Keratinocyte (primary cell): ENCODE measurements at regions not wholly inside any gene's neighbourhood (a gene's known extent, or its start where the extent isn't known, plus 50 kb on each side); places are given as distances from the start of the nearest gene placed in this dataset.

Experiments used
- DNase-seq: peaks from one replicate; pipeline ENCODE4 v3.0.0-alpha.2; 2011; ENCODE audit warnings: low read depth, missing footprints, low spot score
- FAIRE-seq: peaks from 2 replicates; lab custom pipeline; 2011; peaks lifted over from hg19 to GRCh38; lab: Jason Lieb, UNC
- H2AFZ ChIP-seq: 2 replicates; pipeline ENCODE4 v1.6.0; 2012; ENCODE audit warnings: low read length, control low read depth, inconsistent platforms; ENCODE audit not compliant: control insufficient read depth
- H3K27ac ChIP-seq: 2 replicates; pipeline ENCODE4 v1.5.1; 2011; ENCODE audit warnings: low read length; ENCODE audit not compliant: control insufficient read depth, insufficient read depth
- H3K27me3 ChIP-seq: 3 replicates; pipeline ENCODE4 v1.6.0; 2011; ENCODE audit warnings: low read length; ENCODE audit not compliant: control insufficient read depth, insufficient read depth; ENCODE audit errors: extremely low read depth
- H3K36me3 ChIP-seq, 2 experiments: 2 replicates in 1 of 2; 3 replicates in 1 of 2; pipeline ENCODE4 v1.5.1; 2011; ENCODE audit warnings: low read length in 2 of 2, mild to moderate bottlenecking in 1 of 2; ENCODE audit not compliant: control insufficient read depth in 2 of 2, insufficient read depth in 2 of 2; ENCODE audit errors: extremely low read depth in 1 of 2
- H3K4me1 ChIP-seq: 3 replicates; pipeline ENCODE4 v1.5.1; 2011; ENCODE audit warnings: low read length; ENCODE audit not compliant: control insufficient read depth, insufficient read depth; ENCODE audit errors: extremely low read depth
- H3K4me2 ChIP-seq: 3 replicates; pipeline ENCODE4 v1.6.0; 2011; ENCODE audit warnings: low read depth, low read length; ENCODE audit not compliant: control insufficient read depth, insufficient read depth; ENCODE audit errors: extremely low read depth
- H3K4me3 ChIP-seq, 3 experiments: fragments of 200-600 bp in 1 of 3; sonication (generic) in 1 of 3; 2 replicates in 2 of 3; 3 replicates in 1 of 3; pipeline ENCODE4 v1.5.1; 2011 to 2016; ENCODE audit warnings: low read length in 3 of 3, mild to moderate bottlenecking in 3 of 3, control low read depth in 2 of 3, inconsistent platforms in 1 of 3, low read depth in 1 of 3, mixed read lengths in 1 of 3, mixed run types in 1 of 3, moderate library complexity in 1 of 3; ENCODE audit not compliant: control insufficient read depth in 2 of 3, insufficient read depth in 2 of 3; ENCODE audit errors: extremely low read depth in 1 of 3
- H3K79me2 ChIP-seq: 2 replicates; pipeline ENCODE4 v1.6.0; 2012; ENCODE audit warnings: low read length; ENCODE audit not compliant: control insufficient read depth, insufficient read depth
- H3K9ac ChIP-seq: 3 replicates; pipeline ENCODE4 v1.6.0; 2011; ENCODE audit warnings: low read length; ENCODE audit not compliant: control insufficient read depth, insufficient read depth; ENCODE audit errors: extremely low read depth
- H3K9me1 ChIP-seq: 3 replicates; pipeline ENCODE4 v1.6.0; 2011; ENCODE audit warnings: low read length; ENCODE audit not compliant: control insufficient read depth, insufficient read depth; ENCODE audit errors: extremely low read depth
- H3K9me3 ChIP-seq: 2 replicates; pipeline ENCODE4 v1.5.1; 2012; ENCODE audit warnings: low read depth, low read length; ENCODE audit not compliant: control insufficient read depth
- H4K20me1 ChIP-seq: 3 replicates; pipeline ENCODE4 v1.6.0; 2011; ENCODE audit warnings: low read length; ENCODE audit not compliant: control insufficient read depth, insufficient read depth; ENCODE audit errors: extremely low read depth
- CTCF ChIP-seq, 3 experiments: IDR thresholded peaks in 1 of 3; conservative IDR thresholded peaks in 1 of 3; optimal IDR thresholded peaks in 1 of 3; 2 replicates in 2 of 3; 3 replicates in 1 of 3; pipeline versions ENCODE3 to v1.5.1; 2011; ENCODE audit warnings: low read length in 3 of 3, mild to moderate bottlenecking in 3 of 3, moderate library complexity in 2 of 3, control low read depth in 1 of 3, inconsistent platforms in 1 of 3; ENCODE audit not compliant: insufficient read depth in 2 of 3; ENCODE audit errors: extremely low read depth in 1 of 3
- EZH2 ChIP-seq: IDR thresholded peaks from one replicate; pipeline ENCODE4 v1.6.1; 2012; ENCODE audit warnings: inconsistent platforms, mild to moderate bottlenecking, low read length, moderate library complexity
- dilution Hi-C: fragments of 300-500 bp; cut with MboI; formaldehyde crosslinking; loops from one replicate; pipeline ENCODE4 v1.7.0; 2020; ENCODE audit warnings: low sequenced_read_pairs; ENCODE audit not compliant: extremely low pct_ligation_motif_present

GRCh38 chr16:9362050-9362449 lies 270.6 kb downstream of the HAPSTR1 start:
- TF ChIP-seq CTCF (optimal IDR thresholded peaks at IDR 0.05 in 1 of 3, IDR thresholded peaks at IDR 0.05 in 1 of 3, conservative IDR thresholded peaks at IDR 0.05 in 1 of 3; ENCODE audit: extremely low read depth in 1 of 3, insufficient read depth in 2 of 3, low read length in 3 of 3): no peak
- no peak for TF ChIP-seq EZH2
- Histone ChIP-seq H3K9ac (no peak overlapping the region), H3K9me3 (no peaks in the 10 kb centered on the region)

GRCh38 chr16:9362604-9363003 lies 271.2 kb downstream of the HAPSTR1 start:
- Histone ChIP-seq H4K20me1 (no peaks in the 10 kb centered on the region), H3K79me2 (no peaks in the 10 kb centered on the region), H3K9me1 (no peaks in the 10 kb centered on the region), H3K9ac (no peak overlapping the region), H3K27ac (no peak overlapping the region), H3K9me3 (no peaks in the 10 kb centered on the region), H3K36me3 (no peaks in the 10 kb centered on the region), H2AFZ (no peak overlapping the region), H3K4me2 (no peak overlapping the region), H3K4me1 (no peaks in the 10 kb centered on the region), H3K27me3 (no peaks in the 10 kb centered on the region), H3K4me3 (no peak overlapping the region)
- dilution Hi-C loops: no loop called here
- FAIRE-seq: no peak
- TF ChIP-seq EZH2 (no peak), CTCF (optimal IDR thresholded peaks at IDR 0.05 in 1 of 3, IDR thresholded peaks at IDR 0.05 in 1 of 3, conservative IDR thresholded peaks at IDR 0.05 in 1 of 3; ENCODE audit: extremely low read depth in 1 of 3, insufficient read depth in 2 of 3, low read length in 3 of 3) (no peak)
- DNase-seq: no peak

More at GRCh38 chr16:9362050-9362449, 270.6 kb downstream of the HAPSTR1 start:
- FAIRE-seq (no peak), DNase-seq (no peak)
- Histone ChIP-seq H3K4me2 (no peak overlapping the region), H2AFZ (no peak overlapping the region), H3K27me3 (no peaks in the 10 kb centered on the region), H3K79me2 (no peaks in the 10 kb centered on the region), H3K4me1 (no peaks in the 10 kb centered on the region), H3K9me1 (no peaks in the 10 kb centered on the region), H4K20me1 (no peaks in the 10 kb centered on the region), H3K4me3 (no peak overlapping the region), H3K36me3 (no peaks in the 10 kb centered on the region), H3K27ac (no peak overlapping the region)
- dilution Hi-C loops: no loop called here
